IPS DF 4.7 (cell line): ENCODE measurements at regions not wholly inside any gene's neighbourhood (a gene's known extent, or its start where the extent isn't known, plus 50 kb on each side); places are given as distances from the start of the nearest gene placed in this dataset.
"Not testable (repeated sequence)": the region's sequence is repeated elsewhere in the genome, so short reads cannot be mapped to it uniquely, and the experiment has no call there.

Source experiments
- DNase-seq: peaks from one replicate; pipeline ENCODE4 v3.0.0-alpha.2; 2013; ENCODE audit warnings: low spot score; ENCODE audit errors: extremely low read depth

DNA sequence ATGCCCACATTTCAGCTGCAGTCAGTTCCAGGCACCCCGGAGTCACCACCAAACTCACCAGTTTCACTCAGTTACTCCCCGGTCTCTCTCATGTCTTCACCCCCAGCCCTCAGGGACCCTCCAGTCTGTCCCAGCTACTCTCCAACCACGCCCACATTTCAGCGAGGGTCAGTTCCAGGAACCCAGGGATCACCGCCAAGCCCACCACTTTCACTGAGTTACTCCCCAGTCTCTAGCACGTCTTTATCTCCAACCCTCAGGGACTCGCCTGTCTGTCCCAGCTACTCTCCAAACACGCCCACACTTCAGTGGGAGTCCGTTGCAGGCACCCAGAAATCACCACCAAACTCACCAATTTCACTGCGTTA is 337.5 kb downstream of the CWH43 start:
- DNase-seq = not testable (repeated sequence)
